OCI-M2 (cell line): ENCODE measurements at regions not wholly inside any gene's neighbourhood (a gene's known extent, or its start where the extent isn't known, plus 50 kb on each side); places are given as distances from the start of the nearest gene placed in this dataset.

Experiments used
- DNase-seq: peaks from one replicate; lab custom pipeline; 2025; ENCODE audit not compliant: unreplicated experiment; lab: John Stamatoyannopoulos, UW

DNA sequence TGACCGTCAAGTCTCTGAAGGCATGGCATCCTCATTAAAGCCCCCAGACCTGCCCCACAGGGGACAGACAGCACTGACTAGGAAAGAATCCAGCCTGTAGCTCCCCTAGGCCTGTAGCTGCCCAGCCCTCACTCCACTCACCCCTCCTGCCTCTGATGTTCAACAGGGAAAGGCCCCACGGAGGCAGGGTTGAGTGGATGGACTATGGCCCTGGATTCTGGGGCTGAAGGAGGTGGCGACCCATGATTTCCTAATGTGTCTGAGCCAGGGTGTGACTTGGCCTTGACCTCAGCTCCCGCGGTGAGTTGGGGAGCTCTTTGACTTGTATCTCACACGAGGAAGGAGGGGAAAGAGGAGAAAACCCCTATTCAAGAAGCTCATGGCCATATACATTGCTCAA lies 238.5 kb upstream of the CSF3R start:
- DNase-seq: no peak

DNA sequence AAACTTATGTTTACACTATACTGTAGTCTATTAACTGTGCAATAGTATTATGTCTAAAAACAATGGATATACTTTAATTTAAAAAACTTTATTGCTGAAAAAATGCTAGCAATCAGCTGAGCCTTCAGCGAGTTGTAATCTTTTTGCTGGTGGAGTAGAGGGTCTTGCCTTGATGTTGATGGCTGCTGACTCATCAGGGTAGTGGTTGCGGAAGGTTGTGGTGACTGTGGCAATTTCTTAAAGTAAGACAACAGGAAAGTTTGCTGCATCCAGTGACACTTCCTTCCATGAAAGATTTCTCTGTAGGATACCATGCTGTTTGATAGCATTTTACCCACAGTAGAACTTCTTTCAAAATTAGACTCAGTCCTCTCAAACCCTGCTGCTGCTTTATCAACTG lies 234.7 kb upstream of the CSF3R start:
- DNase-seq: no peak

DNA sequence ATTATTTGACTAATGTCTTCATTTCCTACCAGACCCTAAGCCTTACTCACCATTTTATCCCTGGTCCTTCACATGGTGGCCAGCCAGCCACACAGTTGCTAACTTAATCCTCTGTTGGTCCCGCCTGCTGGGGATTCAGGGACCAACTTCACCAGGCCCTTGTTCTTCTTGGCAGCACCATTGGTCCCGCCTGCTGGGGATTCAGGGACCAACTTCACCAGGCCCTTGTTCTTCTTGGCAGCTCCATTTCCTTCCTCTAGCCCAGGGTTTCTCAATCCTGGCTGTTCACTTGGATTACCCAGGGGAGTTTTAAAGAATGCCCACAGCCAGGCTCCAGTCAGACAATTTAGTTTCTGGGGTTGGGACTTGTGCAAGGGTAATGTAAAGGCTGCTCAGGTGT lies 233.1 kb upstream of the CSF3R start:
- no peak for DNase-seq

DNA sequence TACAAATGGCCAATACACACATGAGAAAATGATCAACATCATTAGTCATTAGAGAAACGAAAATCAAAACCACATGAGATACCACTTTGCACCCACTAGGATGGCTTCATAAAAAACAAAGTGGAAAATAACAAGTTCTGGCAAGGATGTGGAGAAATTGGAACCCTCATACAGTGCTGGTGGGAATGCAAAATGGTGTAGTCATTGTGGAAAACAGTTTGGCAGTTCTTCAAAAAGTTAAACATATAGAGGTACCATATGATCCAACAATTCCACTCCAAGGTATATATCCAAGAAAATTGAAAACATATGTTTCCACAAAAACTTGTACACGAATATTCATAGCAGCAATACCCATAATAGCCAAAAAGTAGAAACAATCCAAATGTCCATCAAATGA lies 231.6 kb upstream of the CSF3R start:
- no peak for DNase-seq

DNA sequence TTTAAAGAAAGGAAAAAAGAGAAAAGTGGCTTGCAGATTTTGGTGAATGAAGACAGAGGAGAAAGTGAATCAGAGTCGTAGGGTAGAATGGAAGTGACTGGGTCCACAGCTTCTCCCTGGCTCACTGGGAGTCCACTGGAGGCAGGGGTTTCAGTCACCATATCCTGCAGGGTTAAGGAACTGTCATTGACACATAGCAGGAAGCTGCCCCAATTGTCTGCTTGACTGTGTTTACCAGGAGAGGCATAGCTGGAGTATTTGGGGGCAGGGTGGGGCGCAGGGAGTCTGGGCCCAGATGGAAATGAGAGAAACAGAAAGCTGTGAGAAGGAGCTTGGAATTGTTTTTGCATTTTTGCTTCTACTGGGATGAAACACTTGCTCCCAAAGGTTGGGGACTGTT lies 228.8 kb upstream of the CSF3R start:
- no peak for DNase-seq

DNA sequence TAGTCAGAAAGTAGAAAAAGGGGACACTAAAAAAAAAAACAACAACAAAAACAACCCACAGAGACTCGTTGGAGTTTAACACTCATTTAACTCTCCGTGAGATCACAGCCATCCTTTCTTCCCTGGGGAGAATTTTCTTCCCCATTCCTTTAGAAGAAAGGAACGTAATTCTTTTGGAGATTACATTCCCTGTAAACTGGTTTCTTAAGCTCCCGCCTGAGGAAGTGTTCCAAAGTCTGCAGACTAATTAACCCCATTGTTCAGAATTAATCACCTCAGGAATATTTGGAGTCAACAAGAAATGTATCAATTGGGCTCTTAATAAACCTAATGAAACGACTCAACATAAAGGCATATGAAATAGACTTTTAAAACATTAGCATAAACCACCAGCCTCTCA lies 228.2 kb upstream of the CSF3R start:
- DNase-seq: no peak

DNA sequence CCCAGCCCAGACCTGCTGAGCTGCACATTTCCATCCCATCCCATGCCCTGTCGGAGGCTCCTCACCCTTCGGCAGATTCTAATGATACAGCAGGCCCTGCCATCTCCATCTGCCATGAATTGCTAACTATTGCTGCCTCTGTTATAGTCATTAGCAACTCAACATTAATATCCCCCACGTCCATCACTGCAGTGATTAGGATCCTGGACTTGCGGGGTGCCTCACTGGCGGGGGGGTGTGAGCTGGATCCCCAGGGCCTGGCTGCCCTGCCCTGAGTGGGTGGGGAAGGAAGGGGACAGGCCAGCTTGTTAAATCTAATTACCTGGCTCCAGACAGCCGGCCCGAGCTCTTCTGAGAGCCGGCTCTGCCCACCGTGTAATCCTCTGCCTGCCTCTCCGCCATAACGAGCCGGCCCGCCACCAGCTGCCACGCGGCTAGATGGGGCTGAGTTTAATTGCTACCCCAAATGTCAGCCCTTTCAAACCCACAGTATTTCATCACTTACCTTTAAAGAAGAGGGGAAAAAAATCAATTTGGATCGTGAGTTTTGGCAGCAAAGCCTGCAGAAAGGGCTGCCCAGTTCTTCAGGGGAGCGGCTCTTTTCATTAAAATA lies 227.3 kb upstream of the CSF3R start:
- DNase-seq: no peak

DNA sequence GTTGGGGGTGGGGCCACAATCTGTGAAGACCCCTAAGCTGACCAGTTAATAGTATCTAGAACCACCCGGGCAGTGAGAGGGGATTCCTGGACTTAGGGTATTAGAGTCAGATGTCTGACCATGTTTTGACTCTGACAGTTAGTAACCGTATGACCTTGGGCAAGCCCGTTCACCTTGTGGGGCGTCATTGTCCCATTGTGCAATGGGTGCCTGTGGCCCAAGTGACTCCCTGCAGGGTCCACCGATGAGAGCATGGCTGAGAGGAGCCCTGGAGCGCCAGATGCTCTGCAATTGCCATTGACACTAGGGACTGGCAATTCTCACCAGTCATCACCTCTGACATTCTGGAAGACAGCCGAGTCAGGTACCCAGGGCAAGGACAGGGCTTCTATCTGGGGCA lies 225.9 kb upstream of the CSF3R start:
- DNase-seq: no peak

DNA sequence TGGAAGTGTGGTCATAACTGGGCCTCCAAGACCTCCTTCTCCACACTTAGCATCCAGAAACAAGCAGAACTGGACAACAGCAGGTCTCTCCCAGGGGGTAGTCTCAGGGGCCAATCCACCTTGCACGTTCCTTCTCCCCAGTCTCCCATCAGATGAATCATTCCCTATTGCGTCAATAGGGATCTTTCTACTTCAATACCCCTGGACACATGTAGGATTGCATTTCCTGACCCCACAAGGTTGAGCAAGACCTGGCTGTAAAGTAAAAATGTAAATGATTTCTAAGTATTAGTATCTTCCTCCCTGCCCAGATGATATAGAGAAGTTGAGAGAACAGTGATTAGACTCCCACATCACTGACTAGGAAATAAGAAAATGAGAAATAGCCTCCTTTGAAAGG lies 224.5 kb upstream of the CSF3R start:
- DNase-seq: no peak

DNA sequence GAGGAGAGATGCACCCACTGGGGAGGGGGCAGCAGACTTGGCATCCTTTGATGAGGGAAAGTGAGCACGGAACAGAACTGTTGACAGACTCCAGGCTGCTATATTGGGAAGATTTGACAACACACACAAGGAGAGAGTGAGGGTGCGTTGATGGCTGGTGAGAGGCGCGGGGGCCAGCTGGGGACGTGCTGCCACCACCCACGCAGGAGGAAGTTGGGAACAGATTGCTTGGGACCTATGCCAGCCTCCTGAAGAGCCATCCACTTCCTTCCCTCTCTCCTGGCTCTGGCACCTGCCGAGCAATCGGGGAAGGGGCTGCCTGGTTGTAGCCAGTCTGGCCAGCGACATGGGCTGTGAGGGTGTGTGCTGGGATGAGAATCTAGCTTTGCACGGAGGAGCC lies 223.7 kb upstream of the CSF3R start:
- DNase-seq: no peak

DNA sequence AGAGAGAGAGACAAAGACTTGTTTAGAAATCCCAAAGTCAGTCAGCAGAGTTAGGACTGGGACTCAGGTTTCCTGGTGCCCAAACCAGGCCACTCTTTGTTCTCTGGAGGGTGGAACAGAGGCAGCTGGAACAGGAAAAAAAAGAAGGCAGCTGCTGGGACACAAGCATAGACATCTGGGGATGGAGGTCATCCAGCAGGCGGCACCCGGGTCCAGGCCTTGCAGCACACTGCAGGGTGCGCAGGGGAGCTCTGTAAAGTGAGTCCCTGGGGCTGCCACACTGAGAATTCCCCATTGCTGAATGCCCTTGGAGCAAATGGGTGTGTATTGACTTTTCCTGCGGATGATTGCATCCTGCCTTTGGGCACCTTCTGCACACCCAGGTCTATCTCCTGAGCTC lies 222.9 kb upstream of the CSF3R start:
- no peak for DNase-seq

DNA sequence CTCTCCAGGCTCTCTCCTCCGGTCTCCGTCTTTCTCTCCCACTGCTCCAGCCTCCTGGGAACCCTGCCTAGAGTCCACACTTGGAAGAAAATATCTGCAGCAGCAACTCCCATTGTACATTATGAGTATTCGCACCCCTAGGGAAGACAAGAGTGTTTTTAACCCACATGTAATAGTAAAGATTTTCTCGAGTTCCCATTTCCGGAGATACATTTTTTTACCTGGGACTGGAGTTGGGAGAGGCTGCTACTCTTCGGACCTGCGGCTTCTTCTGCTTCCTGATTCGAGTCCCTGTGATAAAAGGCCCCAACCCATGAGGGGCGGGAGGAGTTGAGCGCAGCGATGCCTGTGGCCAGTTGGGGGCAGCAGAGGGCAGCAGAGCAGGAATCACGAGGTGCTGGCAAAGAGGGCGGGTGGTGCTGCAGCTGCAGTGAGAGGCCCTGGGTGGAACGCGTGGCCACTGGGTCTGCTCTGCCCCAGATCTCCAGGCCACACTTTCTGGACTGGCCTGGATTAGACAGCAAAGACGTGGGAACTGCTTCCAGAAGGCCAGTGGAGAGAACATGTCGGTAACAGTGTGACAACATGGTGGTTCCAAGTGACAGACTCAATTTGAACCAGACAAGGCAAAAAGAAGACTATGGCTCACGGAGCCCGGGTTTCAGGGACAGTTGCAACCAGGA lies 221.0 kb upstream of the CSF3R start:
- no peak for DNase-seq

DNA sequence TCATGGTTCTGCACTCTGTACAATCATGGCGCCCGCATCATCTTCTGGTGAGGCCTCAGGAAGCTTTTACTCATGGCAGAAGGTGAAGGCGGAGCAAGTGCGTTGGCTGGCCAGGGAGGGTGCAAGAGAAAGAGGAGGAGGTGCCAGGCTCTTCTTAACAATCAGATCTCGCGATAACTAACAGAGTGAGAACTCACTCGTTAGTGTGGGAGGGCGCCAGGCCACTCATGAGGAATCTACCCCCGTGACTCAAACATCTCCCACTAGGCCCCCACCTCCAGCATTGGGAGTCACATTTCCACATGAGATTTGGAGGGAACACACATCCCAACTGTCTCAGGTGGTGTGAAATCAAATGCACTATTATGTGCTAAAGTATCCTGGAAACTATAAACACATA lies 220.2 kb upstream of the CSF3R start:
- DNase-seq: no peak

DNA sequence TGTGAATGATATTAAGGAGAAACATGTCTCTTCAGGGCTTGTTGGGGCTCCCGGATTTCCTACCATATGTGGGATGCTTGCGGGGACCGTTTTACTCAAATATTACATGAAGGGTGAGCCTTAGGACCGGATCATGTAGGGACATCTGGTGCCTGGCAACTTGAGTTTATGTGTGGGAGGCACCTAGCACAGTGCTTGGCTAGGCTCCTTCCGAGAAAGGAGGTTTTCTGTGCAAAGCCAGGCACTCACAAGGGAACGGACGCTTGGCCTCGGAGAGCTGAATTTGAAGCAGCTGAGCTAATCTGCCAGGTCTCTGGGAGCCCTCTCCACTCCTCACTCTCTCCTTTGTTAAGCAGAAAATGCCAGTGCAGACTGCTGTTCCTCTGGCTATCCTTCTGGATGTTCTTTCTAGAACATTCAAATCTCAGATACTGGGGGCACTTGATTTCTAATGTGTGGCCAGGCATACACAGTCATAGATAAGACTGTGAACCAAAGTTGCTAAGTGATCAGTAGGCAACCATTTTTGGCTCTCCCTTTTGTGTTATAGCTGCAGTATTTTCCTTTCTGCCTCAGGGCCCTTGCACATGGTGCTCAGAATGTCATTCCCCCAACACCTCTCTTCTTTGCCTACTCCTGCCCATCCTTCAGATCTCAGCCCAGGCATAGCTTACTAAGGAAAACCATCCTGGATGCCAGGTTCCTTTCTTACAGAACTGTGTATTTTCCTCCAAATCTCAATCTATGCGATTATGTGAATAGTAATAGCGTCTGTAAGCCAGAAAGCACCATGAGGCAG lies 216.6 kb upstream of the CSF3R start:
- DNase-seq: no peak

DNA sequence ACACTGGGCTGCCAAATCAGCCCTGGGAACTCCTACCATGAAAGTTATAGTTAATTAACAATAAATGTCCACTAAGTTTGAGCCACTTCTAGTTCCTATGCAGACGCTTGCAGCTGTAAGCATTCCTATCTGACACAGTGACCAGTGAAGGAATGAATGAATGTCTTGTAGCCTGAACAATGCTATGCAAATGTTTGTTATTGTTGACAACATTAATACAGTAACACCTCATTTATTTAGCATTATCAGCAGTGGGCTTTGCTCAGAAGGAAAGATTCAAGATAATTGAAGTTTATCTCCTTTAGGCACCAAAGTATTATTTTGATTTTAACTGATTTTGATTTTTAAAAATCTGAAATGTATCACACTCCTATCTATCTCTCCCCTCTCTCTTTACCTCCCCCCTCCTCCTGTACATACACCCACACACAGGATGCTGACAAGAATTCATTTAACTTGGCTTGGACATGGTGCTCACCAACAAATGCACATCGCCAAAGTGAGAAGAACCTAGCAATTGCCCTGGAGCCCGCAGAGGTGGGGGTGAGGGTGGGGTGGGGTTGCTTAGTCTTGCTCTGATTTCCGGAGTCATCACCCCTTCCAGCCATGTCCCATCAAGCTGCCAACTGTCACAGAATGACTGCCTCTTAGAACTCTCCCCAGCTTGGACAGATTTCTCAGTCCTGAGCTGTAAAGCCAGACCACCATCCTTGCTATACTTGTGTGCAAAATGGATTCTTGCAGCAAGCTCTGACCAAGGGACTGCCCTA lies 215.3 kb upstream of the CSF3R start:
- no peak for DNase-seq

DNA sequence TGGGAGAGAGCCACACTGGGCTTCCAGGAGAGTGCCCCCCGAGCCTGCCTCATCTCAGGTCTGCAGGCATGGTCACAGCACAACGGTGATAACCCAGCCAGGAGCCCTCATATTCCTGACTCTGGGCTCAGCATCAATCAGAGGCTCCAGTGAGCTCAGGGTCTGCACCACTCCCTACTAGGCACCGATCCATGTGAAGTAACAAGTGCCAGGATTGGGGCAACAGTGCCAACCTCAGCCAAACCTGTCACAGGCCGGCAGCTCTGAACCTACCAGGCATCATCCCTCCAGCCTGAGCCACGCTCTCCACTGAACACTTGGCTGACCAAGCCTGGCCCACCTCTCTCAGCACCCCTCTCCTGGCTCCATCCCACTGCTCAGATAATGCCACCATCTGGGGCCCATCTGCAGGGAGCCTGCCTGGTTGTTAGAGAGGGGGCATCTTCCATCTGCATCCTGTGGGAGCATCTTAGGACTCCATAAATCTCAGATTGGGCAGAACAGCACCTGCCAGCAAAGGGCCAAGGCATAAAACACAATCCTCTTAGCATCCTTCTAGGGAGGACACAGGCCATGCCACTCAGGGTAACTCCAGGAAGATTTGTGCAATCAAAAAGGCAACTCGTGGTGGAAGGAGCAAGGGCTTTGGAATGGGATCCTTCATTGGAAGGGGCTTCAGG lies 213.7 kb upstream of the CSF3R start:
- DNase-seq: no peak

DNA sequence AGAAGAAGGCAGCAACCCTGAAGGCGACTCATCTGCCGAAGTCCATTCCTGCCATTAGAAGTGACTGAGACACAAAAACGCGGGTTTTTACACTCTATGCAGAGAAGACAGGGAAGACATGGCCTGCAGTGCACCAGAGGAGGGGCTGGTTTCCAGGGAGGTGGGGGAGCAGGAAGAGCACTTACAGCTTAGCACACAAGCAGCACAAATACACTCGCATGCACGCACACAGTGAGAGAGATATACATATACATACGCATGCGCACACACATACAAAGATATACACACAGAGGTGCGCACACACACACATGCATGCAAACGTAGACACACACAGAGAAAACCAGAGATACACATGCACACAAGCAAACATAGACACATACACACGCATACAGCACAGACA lies 210.9 kb upstream of the CSF3R start:
- DNase-seq: no peak

DNA sequence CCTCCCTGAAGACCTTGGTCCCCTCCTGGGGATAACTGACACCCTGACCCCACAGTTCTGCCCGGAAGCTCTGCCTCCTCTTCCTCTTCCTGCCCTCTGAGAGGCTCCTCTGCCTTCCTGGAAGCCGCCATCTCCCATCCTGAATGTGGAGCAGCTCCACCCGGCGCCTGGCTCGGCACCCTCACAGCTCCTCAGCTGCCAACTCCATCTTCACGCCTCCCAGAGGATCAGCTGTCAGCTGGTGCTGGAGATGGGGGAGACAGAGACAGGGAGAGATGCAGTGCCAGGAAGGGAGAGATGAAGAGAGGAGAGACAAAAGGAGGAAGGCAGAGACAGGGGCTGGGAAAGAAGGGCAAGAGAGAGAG lies 210.4 kb upstream of the CSF3R start:
- no peak for DNase-seq

DNA sequence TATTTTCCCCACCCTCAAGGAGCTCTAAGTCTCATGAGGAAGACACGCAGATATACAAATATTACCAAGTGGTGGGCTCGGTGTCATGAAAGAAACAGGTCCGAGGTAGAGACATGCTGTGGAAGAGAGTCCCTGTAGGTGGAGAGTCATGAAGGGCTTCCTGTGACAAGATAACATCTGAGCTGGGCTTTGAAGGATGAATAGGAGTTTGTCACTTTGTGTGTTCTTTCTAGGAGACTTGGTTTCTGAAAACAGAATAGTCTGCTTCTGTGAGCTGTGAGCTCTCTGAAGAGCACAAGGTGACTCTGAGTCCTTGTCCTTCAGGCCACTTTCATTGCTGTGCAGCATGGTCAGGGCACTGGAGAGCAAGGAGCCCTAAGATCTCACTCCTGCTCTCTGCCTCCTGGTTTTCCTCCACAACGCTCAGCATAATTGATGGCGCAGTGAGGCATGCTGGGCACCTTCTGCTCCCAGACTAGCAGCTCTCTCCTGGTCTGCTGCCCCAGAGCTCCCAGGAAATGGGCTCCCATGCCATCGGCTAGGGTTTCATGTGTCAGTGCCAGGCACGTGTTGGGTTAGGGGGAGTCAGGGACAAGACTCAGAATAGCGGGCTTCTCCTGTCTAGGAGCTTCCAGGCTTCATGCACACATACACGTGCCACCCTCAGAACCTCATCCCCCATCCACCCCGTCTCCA lies 209.9 kb upstream of the CSF3R start:
- DNase-seq: no peak

DNA sequence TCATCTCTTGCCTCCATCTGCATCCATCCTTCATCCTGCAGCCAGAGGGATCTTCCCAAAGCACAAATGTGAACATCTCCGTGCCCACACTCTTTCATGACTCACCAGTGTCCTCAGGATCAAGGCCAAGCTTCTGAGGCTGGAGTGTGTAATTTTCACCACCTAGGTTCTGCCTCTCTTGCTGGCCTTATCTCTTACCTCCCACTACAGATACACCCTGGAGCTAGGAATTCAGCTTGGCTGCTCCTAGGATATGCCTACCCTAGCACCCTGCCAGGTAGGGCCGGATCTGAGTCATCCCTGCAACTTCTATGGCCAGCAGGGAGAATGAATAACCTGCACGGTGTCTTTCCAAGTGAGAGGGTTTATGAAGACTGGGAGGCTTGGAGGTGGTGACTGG lies 208.7 kb upstream of the CSF3R start:
- DNase-seq: no peak

DNA sequence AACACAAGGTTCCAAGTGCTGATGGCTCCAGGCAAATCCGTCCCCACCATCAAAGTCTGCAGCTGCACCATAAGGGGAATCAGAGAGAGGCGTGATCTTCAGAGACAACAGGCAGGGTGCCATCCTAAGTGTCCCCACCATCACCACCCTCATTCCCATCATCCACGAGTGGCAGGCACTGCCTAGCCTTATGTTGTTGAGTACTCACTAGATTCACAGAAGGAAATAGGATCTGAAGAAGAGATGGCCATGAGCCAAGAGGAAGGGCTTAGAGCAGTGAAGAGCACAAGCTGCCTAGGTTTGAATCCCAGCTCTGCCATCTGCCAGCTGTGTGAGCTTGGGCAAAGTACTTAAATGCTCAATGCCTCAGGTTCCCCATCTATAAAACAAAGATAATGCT lies 207.3 kb upstream of the CSF3R start:
- no peak for DNase-seq
